ENCODE measurements at regions not wholly inside any gene's neighbourhood (a gene's known extent, or its start where the extent isn't known, plus 50 kb on each side); places are given as distances from the start of the nearest gene placed in this dataset.
"Not testable (repeated sequence)": the region's sequence is repeated elsewhere in the genome, so short reads cannot be mapped to it uniquely, and the experiment has no call there.

GRCh38 chr22:16911340-16911739 lies 86.1 kb upstream of the XKR3 start:
- not testable (repeated sequence) for DNase-seq (ENCODE audit: insufficient read length)
- peak; percentile 42 for FAIRE-seq

- not testable (repeated sequence) for FAIRE-seq; DNase-seq (ENCODE audit: insufficient read length)
Observed at GRCh38 chr22:16902051-16902450, 76.8 kb upstream of the XKR3 start.

- not testable (repeated sequence) for FAIRE-seq; DNase-seq (ENCODE audit: insufficient read length)
Observed at GRCh38 chr22:16901579-16901978, 76.4 kb upstream of the XKR3 start.

GRCh38 chr22:16899358-16899757 lies 74.1 kb upstream of the XKR3 start:
- not testable (repeated sequence) for DNase-seq (ENCODE audit: insufficient read length); FAIRE-seq

- DNase-seq (ENCODE audit: insufficient read length); FAIRE-seq: not testable (repeated sequence)
Observed at GRCh38 chr22:16897365-16897764, 72.2 kb upstream of the XKR3 start.

- DNase-seq (ENCODE audit: insufficient read length); FAIRE-seq: not testable (repeated sequence)
Observed at GRCh38 chr22:16891892-16892291, 66.7 kb upstream of the XKR3 start.

- FAIRE-seq; DNase-seq (ENCODE audit: insufficient read length): not testable (repeated sequence)
Observed at GRCh38 chr22:16876339-16876738, 51.1 kb upstream of the XKR3 start.
